ENCODE measurements at regions not wholly inside any gene's neighbourhood (a gene's known extent, or its start where the extent isn't known, plus 50 kb on each side); places are given as distances from the start of the nearest gene placed in this dataset.

GRCh38 chr21:27155130-27155500 lies 188.2 kb upstream of the ADAMTS5 start:
- no peak overlapping the region for H3K4me3 ChIP-seq
- H3K27ac ChIP-seq = no peak overlapping the region
- no peaks in the 10 kb centered on the region for H3K4me1 ChIP-seq
- TF ChIP-seq, protein P1, sequence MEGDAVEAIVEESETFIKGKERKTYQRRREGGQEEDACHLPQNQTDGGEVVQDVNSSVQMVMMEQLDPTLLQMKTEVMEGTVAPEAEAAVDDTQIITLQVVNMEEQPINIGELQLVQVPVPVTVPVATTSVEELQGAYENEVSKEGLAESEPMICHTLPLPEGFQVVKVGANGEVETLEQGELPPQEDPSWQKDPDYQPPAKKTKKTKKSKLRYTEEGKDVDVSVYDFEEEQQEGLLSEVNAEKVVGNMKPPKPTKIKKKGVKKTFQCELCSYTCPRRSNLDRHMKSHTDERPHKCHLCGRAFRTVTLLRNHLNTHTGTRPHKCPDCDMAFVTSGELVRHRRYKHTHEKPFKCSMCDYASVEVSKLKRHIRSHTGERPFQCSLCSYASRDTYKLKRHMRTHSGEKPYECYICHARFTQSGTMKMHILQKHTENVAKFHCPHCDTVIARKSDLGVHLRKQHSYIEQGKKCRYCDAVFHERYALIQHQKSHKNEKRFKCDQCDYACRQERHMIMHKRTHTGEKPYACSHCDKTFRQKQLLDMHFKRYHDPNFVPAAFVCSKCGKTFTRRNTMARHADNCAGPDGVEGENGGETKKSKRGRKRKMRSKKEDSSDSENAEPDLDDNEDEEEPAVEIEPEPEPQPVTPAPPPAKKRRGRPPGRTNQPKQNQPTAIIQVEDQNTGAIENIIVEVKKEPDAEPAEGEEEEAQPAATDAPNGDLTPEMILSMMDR (IDR thresholded peaks at IDR 0.05) = no peak
- no peak for TF ChIP-seq POLR2A (IDR thresholded peaks at IDR 0.05)
- no peaks in the 10 kb centered on the region for H3K36me3 ChIP-seq
- no peaks in the 10 kb centered on the region for H3K27me3 ChIP-seq
- H3K9me3 ChIP-seq = no peaks in the 10 kb centered on the region
- DNase-seq = no peak

GRCh38 chr21:27154451-27155129 lies 187.7 kb upstream of the ADAMTS5 start:
- TF ChIP-seq, protein P1 (IDR thresholded peaks at IDR 0.05) = no peak
- no peak for TF ChIP-seq POLR2A (IDR thresholded peaks at IDR 0.05)
- Histone ChIP-seq H3K4me3 (no peak overlapping the region), H3K9me3 (no peaks in the 10 kb centered on the region), H3K27me3 (no peaks in the 10 kb centered on the region), H3K36me3 (no peaks in the 10 kb centered on the region), H3K4me1 (no peaks in the 10 kb centered on the region), H3K27ac (no peak overlapping the region)
- no peak for DNase-seq

- H3K4me1 ChIP-seq = no peaks in the 10 kb centered on the region
- no peak for DNase-seq
- H3K4me3 ChIP-seq = no peak overlapping the region
- TF ChIP-seq, protein P1 (IDR thresholded peaks at IDR 0.05) = no peak
- TF ChIP-seq POLR2A (IDR thresholded peaks at IDR 0.05) = no peak
- H3K27ac ChIP-seq = no peak overlapping the region
- H3K36me3 ChIP-seq = no peaks in the 10 kb centered on the region
- no peaks in the 10 kb centered on the region for H3K9me3 ChIP-seq
- no peaks in the 10 kb centered on the region for H3K27me3 ChIP-seq
Observed at GRCh38 chr21:27152996-27153395, 186.1 kb upstream of the ADAMTS5 start.

GRCh38 chr21:27149034-27149433 lies 182.1 kb upstream of the ADAMTS5 start:
- Histone ChIP-seq H3K27ac (no peak overlapping the region), H3K4me3 (no peak overlapping the region), H3K4me1 (no peaks in the 10 kb centered on the region), H3K36me3 (no peaks in the 10 kb centered on the region), H3K27me3 (no peaks in the 10 kb centered on the region), H3K9me3 (no peaks in the 10 kb centered on the region)
- TF ChIP-seq POLR2A (IDR thresholded peaks at IDR 0.05) = no peak
- TF ChIP-seq, protein P1 (IDR thresholded peaks at IDR 0.05) = no peak
- DNase-seq = no peak

GRCh38 chr21:27146268-27146667 lies 179.4 kb upstream of the ADAMTS5 start:
- H3K4me1 ChIP-seq = no peaks in the 10 kb centered on the region
- no peaks in the 10 kb centered on the region for H3K36me3 ChIP-seq
- no peaks in the 10 kb centered on the region for H3K9me3 ChIP-seq
- TF ChIP-seq POLR2A (IDR thresholded peaks at IDR 0.05) = no peak
- no peak overlapping the region for H3K4me3 ChIP-seq
- H3K27me3 ChIP-seq = no peaks in the 10 kb centered on the region
- no peak overlapping the region for H3K27ac ChIP-seq
- no peak for DNase-seq

GRCh38 chr21:27145134-27145798 lies 178.4 kb upstream of the ADAMTS5 start:
- H3K27me3 ChIP-seq = no peaks in the 10 kb centered on the region

More at GRCh38 chr21:27145134-27145798, 178.4 kb upstream of the ADAMTS5 start:
- no peak for DNase-seq
- Histone ChIP-seq H3K36me3 (no peaks in the 10 kb centered on the region), H3K27ac (no peak overlapping the region), H3K4me1 (no peaks in the 10 kb centered on the region), H3K9me3 (no peaks in the 10 kb centered on the region), H3K4me3 (no peak overlapping the region)
- TF ChIP-seq, protein P1 (IDR thresholded peaks at IDR 0.05) = no peak
- no peak for TF ChIP-seq POLR2A (IDR thresholded peaks at IDR 0.05)
